ENCODE measurements at regions not wholly inside any gene's neighbourhood (a gene's known extent, or its start where the extent isn't known, plus 50 kb on each side); places are given as distances from the start of the nearest gene placed in this dataset.

DNA sequence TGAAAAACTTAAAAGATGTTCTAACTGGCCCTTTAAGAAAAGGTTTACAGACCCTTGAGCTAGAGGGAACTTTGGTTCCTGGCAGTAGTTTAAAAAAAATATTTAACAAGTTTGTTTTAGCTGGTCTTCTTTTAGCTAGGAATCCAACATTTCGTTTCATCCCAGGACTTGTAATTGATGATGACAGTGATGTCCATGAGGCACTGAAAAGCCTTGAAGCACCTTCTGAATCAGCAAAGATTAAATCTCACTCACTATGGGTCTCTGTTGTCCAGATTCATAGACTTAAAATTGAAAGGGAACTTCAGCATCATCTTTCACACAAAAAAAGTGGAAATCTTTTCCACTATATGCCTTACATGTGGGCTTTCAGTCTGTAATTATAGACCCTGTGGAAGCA, 102.9 kb upstream of the ETAA1 start:
- Histone ChIP-seq H3K27ac (no peak overlapping the region), H3K4me3 (no peak overlapping the region), H3K9me3 (no peaks in the 10 kb centered on the region), H3K27me3 (no peaks in the 10 kb centered on the region), H3K36me3 (replicated peaks in 1 of 2; ENCODE audit: insufficient read depth in 1 of 2, low read depth in 2 of 2) (no peaks in the 10 kb centered on the region), H3K4me1 (no peaks in the 10 kb centered on the region)
- ATAC-seq (no peak), DNase-seq (no peak)
- 37 to 46% methylated on average over 1 of the region's 1 CpG for WGBS, 2 donors
- intact Hi-C loops (cut with DNase I), result no loop called here
- TF ChIP-seq, protein P1, sequence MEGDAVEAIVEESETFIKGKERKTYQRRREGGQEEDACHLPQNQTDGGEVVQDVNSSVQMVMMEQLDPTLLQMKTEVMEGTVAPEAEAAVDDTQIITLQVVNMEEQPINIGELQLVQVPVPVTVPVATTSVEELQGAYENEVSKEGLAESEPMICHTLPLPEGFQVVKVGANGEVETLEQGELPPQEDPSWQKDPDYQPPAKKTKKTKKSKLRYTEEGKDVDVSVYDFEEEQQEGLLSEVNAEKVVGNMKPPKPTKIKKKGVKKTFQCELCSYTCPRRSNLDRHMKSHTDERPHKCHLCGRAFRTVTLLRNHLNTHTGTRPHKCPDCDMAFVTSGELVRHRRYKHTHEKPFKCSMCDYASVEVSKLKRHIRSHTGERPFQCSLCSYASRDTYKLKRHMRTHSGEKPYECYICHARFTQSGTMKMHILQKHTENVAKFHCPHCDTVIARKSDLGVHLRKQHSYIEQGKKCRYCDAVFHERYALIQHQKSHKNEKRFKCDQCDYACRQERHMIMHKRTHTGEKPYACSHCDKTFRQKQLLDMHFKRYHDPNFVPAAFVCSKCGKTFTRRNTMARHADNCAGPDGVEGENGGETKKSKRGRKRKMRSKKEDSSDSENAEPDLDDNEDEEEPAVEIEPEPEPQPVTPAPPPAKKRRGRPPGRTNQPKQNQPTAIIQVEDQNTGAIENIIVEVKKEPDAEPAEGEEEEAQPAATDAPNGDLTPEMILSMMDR (IDR thresholded peaks at IDR 0.05), result no peak
- TF ChIP-seq POLR2A (IDR thresholded peaks at IDR 0.05), result no peak

DNA sequence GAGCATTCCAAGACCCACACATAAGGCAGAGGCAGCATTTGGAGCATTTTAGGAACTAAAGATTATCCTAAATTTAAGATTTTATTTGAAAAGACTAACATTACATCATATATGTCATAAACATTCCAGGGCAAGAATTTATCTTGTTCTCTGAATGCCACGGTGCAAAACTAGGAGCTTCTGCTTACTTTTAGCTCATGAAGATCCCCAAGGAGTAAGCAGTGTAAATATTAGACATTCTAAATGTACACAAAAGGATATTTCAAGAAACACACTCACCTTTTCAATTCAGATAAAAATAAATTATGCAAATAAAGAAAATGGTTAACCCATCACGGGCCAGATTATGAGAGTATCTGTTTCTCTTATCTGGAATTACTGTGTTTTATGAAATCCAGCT, 101.7 kb upstream of the ETAA1 start:
- ATAC-seq, result no peak
- H3K9me3 ChIP-seq, result no peaks in the 10 kb centered on the region
- TF ChIP-seq, protein P1 (IDR thresholded peaks at IDR 0.05), result no peak
- TF ChIP-seq POLR2A (IDR thresholded peaks at IDR 0.05), result no peak

DNA sequence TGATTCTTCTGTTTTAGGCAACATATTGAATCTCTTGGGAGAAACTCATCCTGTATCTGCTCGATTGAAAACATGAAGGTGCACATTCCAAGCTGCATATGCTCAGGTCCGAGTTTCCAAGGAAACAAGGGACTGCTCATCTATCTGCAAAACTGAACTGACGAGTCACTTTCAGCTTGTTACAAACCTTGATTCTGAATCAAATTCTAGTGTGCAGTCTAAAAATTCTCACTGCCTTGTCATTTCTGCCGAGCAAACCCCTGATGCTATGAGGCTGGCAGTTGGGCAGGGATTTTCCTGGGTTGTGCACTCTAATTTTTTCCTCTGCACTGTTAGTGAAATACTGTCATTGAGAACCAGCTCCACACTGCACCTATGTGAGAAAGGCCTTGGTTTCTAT, 101.3 kb upstream of the ETAA1 start:
- Histone ChIP-seq H3K9me3 (no peaks in the 10 kb centered on the region), H3K4me1 (no peaks in the 10 kb centered on the region), H3K4me3 (no peak overlapping the region), H3K27ac (no peak overlapping the region), H3K27me3 (no peaks in the 10 kb centered on the region), H3K36me3 (replicated peaks in 1 of 2; ENCODE audit: insufficient read depth in 1 of 2, low read depth in 2 of 2) (no peaks in the 10 kb centered on the region)
- no peak for TF ChIP-seq POLR2A (IDR thresholded peaks at IDR 0.05)
- TF ChIP-seq, protein P1 (IDR thresholded peaks at IDR 0.05), result no peak
- 81 to 86% methylated on average over 4 of the region's 4 CpGs for WGBS, 2 donors
- DNase-seq (no peak), ATAC-seq (no peak)
- intact Hi-C loops (cut with DNase I), result no loop called here

More for the DNA sequence above, 101.7 kb upstream of the ETAA1 start:
- DNase-seq, result no peak
- H3K4me3 ChIP-seq, result no peak overlapping the region
- no peaks in the 10 kb centered on the region for H3K27me3 ChIP-seq
- intact Hi-C loops (cut with DNase I), result no loop called here
- H3K36me3 ChIP-seq (replicated peaks in 1 of 2; ENCODE audit: insufficient read depth in 1 of 2, low read depth in 2 of 2), result no peaks in the 10 kb centered on the region
- WGBS, 2 donors, result 46 to 53% methylated on average over 2 of the region's 2 CpGs
- no peaks in the 10 kb centered on the region for H3K4me1 ChIP-seq
- no peak overlapping the region for H3K27ac ChIP-seq

DNA sequence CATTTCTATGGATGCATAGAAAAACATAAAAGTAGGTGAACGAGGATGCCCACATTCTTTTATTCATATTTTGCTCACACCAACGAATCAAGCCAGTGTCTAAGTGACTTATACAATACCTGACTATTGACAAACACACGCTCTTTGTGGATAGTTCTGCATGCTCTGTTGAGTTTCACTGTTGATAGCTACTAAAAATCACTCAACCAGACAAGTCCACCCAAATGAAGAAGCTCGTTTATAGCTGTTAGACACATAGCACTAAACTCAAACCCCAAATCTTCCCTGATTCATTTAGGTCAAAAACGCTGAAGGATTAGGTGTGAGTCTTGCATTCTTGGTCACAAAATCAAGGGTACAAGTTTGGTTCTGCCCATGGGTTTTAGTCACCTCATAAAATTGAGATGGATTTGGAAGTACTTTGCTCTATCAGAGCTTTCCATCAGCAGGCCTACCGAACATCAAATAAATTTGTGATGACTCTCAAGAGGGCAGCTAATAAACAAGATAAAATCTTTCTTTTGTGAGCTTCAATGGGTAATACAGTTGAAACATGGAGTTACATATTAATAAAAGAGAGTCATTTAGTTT, 92.7 kb upstream of the ETAA1 start:
- Histone ChIP-seq H3K27me3 (no peaks in the 10 kb centered on the region), H3K9me3 (no peaks in the 10 kb centered on the region), H3K36me3 (replicated peaks in 1 of 2; ENCODE audit: insufficient read depth in 1 of 2, low read depth in 2 of 2) (no peaks in the 10 kb centered on the region), H3K4me3 (no peak overlapping the region), H3K4me1 (peaks cover 8% of the 10 kb centered on the region), H3K27ac (no peak overlapping the region)
- ATAC-seq, result no peak
- WGBS, 2 donors, result 84 to 88% methylated on average over 6 of the region's 6 CpGs
- intact Hi-C loops (cut with DNase I), result no loop called here
- TF ChIP-seq POLR2A (IDR thresholded peaks at IDR 0.05), result no peak
- TF ChIP-seq, protein P1 (IDR thresholded peaks at IDR 0.05), result no peak
- DNase-seq, result no peak

DNA sequence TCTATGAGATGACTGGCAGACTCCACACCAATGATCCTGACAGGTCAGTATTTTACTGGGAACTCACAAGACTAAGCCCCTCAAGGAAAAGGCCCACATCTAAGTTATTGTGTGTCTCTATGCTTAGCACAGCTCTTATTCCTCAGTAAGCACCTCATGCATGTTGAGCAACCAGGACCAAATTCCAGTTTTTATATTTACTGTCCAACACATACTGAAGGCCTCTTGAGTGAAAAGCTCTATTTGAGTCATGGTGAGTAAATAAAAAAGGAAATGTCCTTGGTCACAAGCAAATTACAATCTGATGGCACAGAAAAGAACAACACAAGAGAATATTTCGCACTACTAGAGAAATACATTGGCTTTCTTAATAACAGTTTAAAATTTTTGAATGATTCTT, 87.9 kb upstream of the ETAA1 start:
- 34 to 41% methylated on average over 1 of the region's 1 CpG for WGBS, 2 donors
- peaks cover 25% of the 10 kb centered on the region for H3K4me1 ChIP-seq
- H3K27me3 ChIP-seq, result no peaks in the 10 kb centered on the region

More for the DNA sequence above, 87.9 kb upstream of the ETAA1 start:
- Histone ChIP-seq H3K36me3 (replicated peaks in 1 of 2; ENCODE audit: insufficient read depth in 1 of 2, low read depth in 2 of 2) (no peaks in the 10 kb centered on the region), H3K9me3 (no peaks in the 10 kb centered on the region), H3K27ac (peak overlapping the region in 2 of 4 donors; percentile 18 to 53), H3K4me3 (no peak overlapping the region)
- peak in 2 of 4 donors; percentile 21 to 32 for DNase-seq
- intact Hi-C loops (cut with DNase I), result no loop called here
- ATAC-seq, result peak; percentile 75
- TF ChIP-seq POLR2A (IDR thresholded peaks at IDR 0.05), result no peak
- TF ChIP-seq, protein P1 (IDR thresholded peaks at IDR 0.05), result no peak
